CD4-positive, alpha-beta T cell treated with Interleukin-17A for 4 hours (primary cell): ENCODE measurements at regions not wholly inside any gene's neighbourhood (a gene's known extent, or its start where the extent isn't known, plus 50 kb on each side); places are given as distances from the start of the nearest gene placed in this dataset.

Experiments used
- DNase-seq: peaks from one replicate; pipeline ENCODE4 v3.0.0-alpha.2; 2020; ENCODE audit warnings: mixed read lengths

- no peak for DNase-seq
Measured at GRCh38 chr17:34110315-34110714, 144.8 kb upstream of the CCL2 start.

- DNase-seq: no peak
Measured at GRCh38 chr17:34113089-34113488, 142.0 kb upstream of the CCL2 start.

GRCh38 chr17:34114174-34114573 is 140.9 kb upstream of the CCL2 start:
- no peak for DNase-seq

GRCh38 chr17:34116306-34116705 is 138.8 kb upstream of the CCL2 start:
- DNase-seq: no peak

- DNase-seq: no peak
Measured at GRCh38 chr17:34117332-34117731, 137.8 kb upstream of the CCL2 start.

- no peak for DNase-seq
Measured at GRCh38 chr17:34117811-34118210, 137.3 kb upstream of the CCL2 start.

- DNase-seq: no peak
Measured at GRCh38 chr17:34118564-34118963, 136.5 kb upstream of the CCL2 start.

GRCh38 chr17:34121311-34121710 is 133.8 kb upstream of the CCL2 start:
- no peak for DNase-seq

GRCh38 chr17:34122515-34122914 is 132.6 kb upstream of the CCL2 start:
- no peak for DNase-seq

- DNase-seq: no peak
Measured at GRCh38 chr17:34125010-34125409, 130.1 kb upstream of the CCL2 start.

GRCh38 chr17:34125921-34126320 is 129.2 kb upstream of the CCL2 start:
- no peak for DNase-seq

GRCh38 chr17:34126496-34126895 is 128.6 kb upstream of the CCL2 start:
- DNase-seq: no peak

GRCh38 chr17:34126965-34127364 is 128.1 kb upstream of the CCL2 start:
- DNase-seq: no peak

- no peak for DNase-seq
Measured at GRCh38 chr17:34130544-34130943, 124.5 kb upstream of the CCL2 start.

- no peak for DNase-seq
Measured at GRCh38 chr17:34131386-34131785, 123.7 kb upstream of the CCL2 start.

- no peak for DNase-seq
Measured at GRCh38 chr17:34133350-34133749, 121.7 kb upstream of the CCL2 start.

GRCh38 chr17:34135841-34136240 is 119.2 kb upstream of the CCL2 start:
- DNase-seq: no peak

- DNase-seq: no peak
Measured at GRCh38 chr17:34140006-34140405, 115.1 kb upstream of the CCL2 start.

GRCh38 chr17:34141590-34141989 is 113.5 kb upstream of the CCL2 start:
- no peak for DNase-seq

- no peak for DNase-seq
Measured at GRCh38 chr17:34143430-34143829, 111.7 kb upstream of the CCL2 start.

- DNase-seq: peak; percentile 40
Measured at GRCh38 chr17:34146440-34147043, 108.5 kb upstream of the CCL2 start.

GRCh38 chr17:34151102-34151501 is 104.0 kb upstream of the CCL2 start:
- no peak for DNase-seq

GRCh38 chr17:34153991-34154390 is 101.1 kb upstream of the CCL2 start:
- DNase-seq: no peak

- no peak for DNase-seq
Measured at GRCh38 chr17:34154961-34155730, 99.9 kb upstream of the CCL2 start.

GRCh38 chr17:34155947-34156346 is 99.1 kb upstream of the CCL2 start:
- DNase-seq: no peak
